Smooth muscle cell of the brain vasculature (primary cell): ENCODE measurements at regions not wholly inside any gene's neighbourhood (a gene's known extent, or its start where the extent isn't known, plus 50 kb on each side); places are given as distances from the start of the nearest gene placed in this dataset.
"Not testable (repeated sequence)": the region's sequence is repeated elsewhere in the genome, so short reads cannot be mapped to it uniquely, and the experiment has no call there.

ENCODE experiments used
- DNase-seq: peaks from one replicate; pipeline ENCODE4 v3.0.0-alpha.2; 2012; ENCODE audit warnings: low read depth, low spot score

- no peak for DNase-seq
These were observed 53.1 kb upstream of the HMCN1 start for GRCh38 chr1:185681034-185681633.

GRCh38 chr1:185680453-185680852 lies 53.7 kb upstream of the HMCN1 start:
- no peak for DNase-seq

GRCh38 chr1:185679220-185679619 lies 55.0 kb upstream of the HMCN1 start:
- no peak for DNase-seq

GRCh38 chr1:185676969-185677368 lies 57.2 kb upstream of the HMCN1 start:
- no peak for DNase-seq

GRCh38 chr1:185674201-185674600 lies 60.0 kb upstream of the HMCN1 start:
- no peak for DNase-seq

- DNase-seq, result no peak
These were observed 61.4 kb upstream of the HMCN1 start for GRCh38 chr1:185672719-185673360.

- DNase-seq, result peak; percentile 21
These were observed 64.0 kb upstream of the HMCN1 start for GRCh38 chr1:185670187-185670627.

GRCh38 chr1:185668013-185668412 lies 66.2 kb upstream of the HMCN1 start:
- no peak for DNase-seq

- no peak for DNase-seq
These were observed 67.6 kb upstream of the HMCN1 start for GRCh38 chr1:185666582-185666981.

- DNase-seq, result no peak
These were observed 70.4 kb upstream of the HMCN1 start for GRCh38 chr1:185663771-185664296.

GRCh38 chr1:185663332-185663731 lies 70.9 kb upstream of the HMCN1 start:
- no peak for DNase-seq

- no peak for DNase-seq
These were observed 72.2 kb upstream of the HMCN1 start for GRCh38 chr1:185661971-185662370.

GRCh38 chr1:185656663-185657062 lies 77.5 kb upstream of the HMCN1 start:
- DNase-seq, result no peak

- DNase-seq, result no peak
These were observed 79.3 kb upstream of the HMCN1 start for GRCh38 chr1:185654952-185655314.

- no peak for DNase-seq
These were observed 79.8 kb upstream of the HMCN1 start for GRCh38 chr1:185654199-185654951.

- no peak for DNase-seq
These were observed 80.6 kb upstream of the HMCN1 start for GRCh38 chr1:185653615-185654014.

GRCh38 chr1:185652348-185652747 lies 81.8 kb upstream of the HMCN1 start:
- DNase-seq, result no peak

- DNase-seq, result no peak
These were observed 83.5 kb upstream of the HMCN1 start for GRCh38 chr1:185650602-185651230.

- no peak for DNase-seq
These were observed 85.2 kb upstream of the HMCN1 start for GRCh38 chr1:185648858-185649589.

GRCh38 chr1:185647597-185648267 lies 86.5 kb upstream of the HMCN1 start:
- not testable (repeated sequence) for DNase-seq

GRCh38 chr1:185646202-185646683 lies 87.9 kb upstream of the HMCN1 start:
- peak; percentile 82 for DNase-seq
